NCI-H2171 treated with DMSO at 0.1 percent for 48 hours (cell line): ENCODE measurements at regions not wholly inside any gene's neighbourhood (a gene's known extent, or its start where the extent isn't known, plus 50 kb on each side); places are given as distances from the start of the nearest gene placed in this dataset.
"Not testable (repeated sequence)": the region's sequence is repeated elsewhere in the genome, so short reads cannot be mapped to it uniquely, and the experiment has no call there.

Experiments used
- DNase-seq: peaks from one replicate; lab custom pipeline; 2025; lab: John Stamatoyannopoulos, UW

- no peak for DNase-seq
Observed at GRCh38 chr10:65628493-65629139, 1297.2 kb upstream of the LRRTM3 start.

DNA sequence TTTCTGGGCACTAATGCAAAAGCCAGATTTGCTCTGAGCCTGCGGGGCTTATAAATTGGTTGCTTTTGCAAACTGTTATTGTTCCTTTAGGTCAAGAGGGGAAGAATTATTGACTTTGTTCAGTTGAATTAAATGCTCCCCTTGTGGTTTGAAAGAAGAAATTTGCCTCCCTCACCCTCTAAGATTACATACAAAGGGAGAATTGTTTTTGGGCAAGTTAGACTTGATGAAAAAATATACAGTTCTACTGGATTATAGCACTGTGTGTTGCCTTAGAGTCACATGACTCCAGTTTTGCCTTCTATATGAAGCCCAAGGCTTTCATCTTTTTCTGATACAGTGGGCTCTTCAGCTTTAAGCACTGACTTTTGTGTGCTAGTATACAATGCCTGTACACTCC, 1265.8 kb upstream of the LRRTM3 start:
- no peak for DNase-seq

DNA sequence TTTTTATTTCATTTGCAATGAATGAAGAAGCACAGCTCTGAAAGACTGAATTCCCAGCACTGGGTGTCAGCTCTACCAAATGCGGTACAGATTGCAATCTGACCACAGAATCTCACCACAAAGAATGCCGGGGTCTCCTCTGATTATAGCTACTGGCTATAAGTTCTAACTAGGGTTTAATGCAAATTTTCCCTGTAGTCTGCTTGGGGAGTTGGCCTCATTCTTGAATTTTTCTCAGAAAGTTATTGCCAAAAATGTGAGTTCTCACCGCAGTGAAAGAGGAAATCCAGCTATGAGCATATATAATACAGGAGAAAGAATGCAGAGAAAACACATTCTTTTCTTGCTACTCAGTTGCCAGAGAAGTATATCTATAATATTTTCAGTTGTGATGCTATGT, 1255.7 kb upstream of the LRRTM3 start:
- no peak for DNase-seq

- not testable (repeated sequence) for DNase-seq
Observed at GRCh38 chr10:65670596-65670995, 1255.2 kb upstream of the LRRTM3 start.

GRCh38 chr10:65675236-65675635, 1250.6 kb upstream of the LRRTM3 start:
- no peak for DNase-seq

GRCh38 chr10:65684896-65685295, 1240.9 kb upstream of the LRRTM3 start:
- DNase-seq: no peak

DNA sequence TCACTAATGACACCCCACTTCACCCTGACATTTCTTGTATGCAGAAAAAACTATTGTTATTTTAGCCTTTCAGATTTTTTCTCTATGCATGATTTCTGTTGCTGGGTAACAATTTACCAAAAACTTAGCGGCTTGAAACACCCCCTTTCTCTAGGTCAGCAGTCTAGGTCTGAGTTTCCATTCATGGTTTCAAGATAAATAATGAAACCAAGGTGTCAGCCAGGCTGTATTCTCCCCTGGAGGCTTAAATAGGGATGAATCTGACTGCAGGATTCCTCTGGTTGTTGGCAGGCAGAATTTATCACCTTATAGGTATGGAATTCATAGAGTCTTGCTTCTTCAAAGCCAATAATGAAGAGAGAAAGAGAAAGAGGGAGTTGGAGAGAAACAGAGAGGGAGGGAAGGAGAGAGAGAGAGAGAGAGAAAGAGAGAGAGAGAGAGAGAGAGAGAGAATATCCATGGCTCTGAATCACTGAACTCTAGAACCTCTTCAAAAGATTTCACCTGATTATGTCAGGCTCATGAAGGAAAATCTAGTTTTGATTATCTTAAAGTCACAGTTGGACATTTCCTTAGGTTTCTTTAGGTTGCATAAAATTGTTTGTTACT, 1224.6 kb upstream of the LRRTM3 start:
- DNase-seq: no peak

GRCh38 chr10:65708057-65708456, 1217.8 kb upstream of the LRRTM3 start:
- DNase-seq: no peak

GRCh38 chr10:65710306-65710705, 1215.5 kb upstream of the LRRTM3 start:
- no peak for DNase-seq

- no peak for DNase-seq
Observed at GRCh38 chr10:65719790-65720189, 1206.0 kb upstream of the LRRTM3 start.

- DNase-seq: no peak
Observed at GRCh38 chr10:65720901-65721300, 1204.9 kb upstream of the LRRTM3 start.

- DNase-seq: no peak
Observed at GRCh38 chr10:65723525-65723924, 1202.3 kb upstream of the LRRTM3 start.

DNA sequence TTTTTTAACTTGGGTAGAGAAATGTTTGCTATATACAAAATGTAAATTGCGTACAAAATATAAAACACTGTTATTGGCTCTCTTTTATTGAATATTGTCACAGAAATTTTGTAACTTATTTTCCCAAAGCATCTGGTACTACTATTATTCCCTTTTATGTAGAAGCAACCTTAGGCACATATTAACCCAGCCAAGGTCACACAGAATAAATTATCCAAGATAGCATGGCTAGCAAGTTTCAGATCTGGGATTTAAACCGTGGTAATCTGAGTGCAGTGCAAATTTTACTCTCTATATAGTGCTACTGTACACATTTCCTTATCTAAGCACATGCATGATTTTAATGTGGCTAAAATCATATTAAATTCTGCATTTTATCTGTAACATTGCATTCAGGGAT, 1190.5 kb upstream of the LRRTM3 start:
- no peak for DNase-seq

GRCh38 chr10:65742906-65743305, 1182.9 kb upstream of the LRRTM3 start:
- no peak for DNase-seq

DNA sequence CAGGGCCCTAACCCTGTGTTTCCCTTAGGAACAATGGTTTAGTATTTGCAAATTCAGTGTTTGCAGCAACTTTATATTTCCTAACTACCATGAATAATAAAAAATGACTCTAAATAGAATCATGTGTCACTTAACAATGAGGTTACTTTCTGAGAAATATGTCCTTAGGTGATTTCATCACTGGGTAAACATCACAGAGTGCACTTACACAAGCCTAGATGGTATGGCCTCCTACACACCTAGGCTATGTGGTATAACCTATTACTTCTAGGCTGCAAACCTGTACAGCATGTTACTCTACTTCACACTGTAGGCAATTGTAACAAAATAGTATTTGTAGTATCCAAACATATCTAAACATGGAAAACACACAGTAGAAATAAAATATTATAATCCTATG, 1174.6 kb upstream of the LRRTM3 start:
- DNase-seq: no peak

DNA sequence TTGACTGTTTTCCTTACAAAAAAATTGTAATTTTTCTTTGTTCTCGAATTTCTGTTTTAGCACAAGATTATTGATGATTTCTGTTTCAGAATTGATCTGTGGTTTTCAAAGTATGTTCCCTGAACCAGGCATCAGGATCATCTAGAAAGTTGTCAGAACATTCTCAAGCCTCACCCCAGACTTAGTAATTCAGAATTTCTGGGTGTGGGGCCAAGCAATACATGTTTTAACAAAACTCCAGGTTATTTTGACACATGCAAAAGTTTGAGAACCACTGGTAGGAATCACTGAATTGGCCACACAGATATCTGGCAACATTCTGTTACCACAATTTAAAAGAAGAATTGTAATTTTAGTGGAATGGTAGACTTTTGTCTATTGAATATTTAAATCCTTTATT, 1173.9 kb upstream of the LRRTM3 start:
- no peak for DNase-seq

GRCh38 chr10:65753532-65753931, 1172.3 kb upstream of the LRRTM3 start:
- DNase-seq: no peak

DNA sequence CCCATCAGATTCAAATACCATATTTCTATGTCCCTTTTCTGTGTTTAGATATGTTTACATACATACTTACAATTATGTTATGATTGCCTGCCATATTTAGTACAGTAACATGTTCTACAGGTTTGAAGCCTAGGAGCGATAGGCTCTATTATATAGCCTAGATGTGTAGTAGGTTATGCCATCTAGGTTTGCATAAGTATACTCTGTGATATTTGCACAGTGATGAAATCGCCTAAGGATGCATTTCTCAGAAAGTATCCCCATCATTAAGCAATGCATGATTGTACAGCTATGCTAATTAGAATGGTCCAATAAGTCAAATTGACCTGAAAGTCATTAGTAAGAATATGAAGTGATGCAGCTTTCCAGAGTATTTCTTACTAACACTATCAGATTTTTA, 1171.7 kb upstream of the LRRTM3 start:
- no peak for DNase-seq

GRCh38 chr10:65762311-65762710, 1163.5 kb upstream of the LRRTM3 start:
- DNase-seq: no peak

GRCh38 chr10:65765006-65765541, 1160.8 kb upstream of the LRRTM3 start:
- DNase-seq: no peak

DNA sequence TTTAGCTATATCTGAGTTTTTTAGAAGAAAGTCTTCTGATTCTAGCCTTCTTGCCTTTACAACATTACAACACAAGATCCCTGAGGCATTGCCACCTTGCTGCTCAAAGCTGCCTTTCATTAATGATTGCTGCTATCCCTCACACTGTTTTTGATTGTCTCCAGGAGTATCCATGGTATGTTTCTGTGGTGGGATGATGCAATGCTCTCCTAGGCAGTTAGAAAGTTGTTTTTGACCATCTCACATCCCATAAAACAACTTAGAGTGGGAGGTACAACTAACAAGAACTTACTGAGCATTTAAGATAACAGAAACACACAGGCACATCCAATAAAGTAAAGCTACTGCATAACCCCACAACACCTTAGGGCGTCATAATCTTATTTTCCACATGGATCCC, 1156.0 kb upstream of the LRRTM3 start:
- no peak for DNase-seq

DNA sequence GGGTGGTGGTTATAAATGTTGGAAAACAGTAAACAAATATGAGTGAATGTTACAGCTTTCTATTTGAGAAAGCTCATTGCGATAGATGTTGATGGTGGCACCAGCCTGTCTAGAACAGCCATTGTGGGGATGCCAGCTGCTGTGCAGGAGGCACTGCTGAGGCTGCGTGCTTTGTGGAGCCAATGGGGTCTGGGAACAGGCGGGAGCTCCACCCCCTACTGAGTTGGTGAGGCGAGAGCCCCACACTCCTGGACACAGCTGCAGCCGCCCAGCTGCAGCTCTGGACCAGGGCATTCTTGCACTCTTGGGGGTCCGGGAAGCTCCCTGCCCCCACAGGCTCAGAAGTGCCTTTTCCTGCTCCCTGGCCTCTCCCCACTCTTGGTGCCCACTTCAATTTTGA, 1147.1 kb upstream of the LRRTM3 start:
- DNase-seq: no peak

DNA sequence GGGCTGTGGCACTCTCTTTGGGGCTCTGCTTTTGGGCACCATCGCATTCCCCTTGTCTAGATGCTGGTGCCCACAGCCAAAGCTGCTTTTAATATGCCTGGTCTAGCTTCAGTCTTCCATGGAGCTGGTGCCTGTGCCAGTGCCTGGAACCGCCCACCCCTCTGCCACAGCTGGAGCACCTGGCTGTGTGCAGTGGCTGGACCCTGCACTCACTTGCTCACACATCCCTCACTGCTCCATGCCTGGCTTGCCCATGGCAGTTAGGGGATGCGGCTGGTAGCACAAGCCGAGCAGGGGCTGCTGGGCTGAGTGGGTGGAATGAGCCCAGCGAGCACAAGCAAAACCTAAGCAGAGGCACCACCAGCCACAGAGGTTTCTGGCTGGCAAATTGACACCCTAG, 1145.9 kb upstream of the LRRTM3 start:
- no peak for DNase-seq

DNA sequence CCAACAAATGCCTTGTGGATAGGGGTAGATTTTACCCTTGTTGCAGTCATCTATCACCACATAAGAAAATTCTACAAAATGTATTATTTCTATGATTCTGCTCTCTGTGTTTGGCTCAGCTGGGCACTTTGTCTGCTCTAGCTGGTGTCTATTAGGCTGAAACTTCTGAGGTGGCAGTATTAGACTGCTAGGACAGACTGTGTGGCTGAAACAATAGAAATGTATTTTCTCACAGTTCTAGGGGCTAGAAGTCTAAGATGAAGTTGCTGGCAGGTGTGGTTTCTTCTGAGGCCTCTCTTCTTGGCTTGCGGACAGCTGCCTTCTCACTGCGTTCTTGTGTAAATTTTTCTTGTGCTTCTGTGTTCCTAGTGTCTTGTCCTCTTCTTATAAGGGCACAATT, 1139.6 kb upstream of the LRRTM3 start:
- DNase-seq: no peak
